NCI-H748 treated with DMSO at 0.1 percent for 48 hours (cell line): ENCODE measurements at regions not wholly inside any gene's neighbourhood (a gene's known extent, or its start where the extent isn't known, plus 50 kb on each side); places are given as distances from the start of the nearest gene placed in this dataset.

ENCODE experiments used
- DNase-seq: peaks from one replicate; lab custom pipeline; 2025; lab: John Stamatoyannopoulos, UW

GRCh38 chr3:6097556-6097955, 763.4 kb upstream of the GRM7 start:
- DNase-seq = no peak

- no peak for DNase-seq
Observed at GRCh38 chr3:6098516-6099157, 762.3 kb upstream of the GRM7 start.

DNA sequence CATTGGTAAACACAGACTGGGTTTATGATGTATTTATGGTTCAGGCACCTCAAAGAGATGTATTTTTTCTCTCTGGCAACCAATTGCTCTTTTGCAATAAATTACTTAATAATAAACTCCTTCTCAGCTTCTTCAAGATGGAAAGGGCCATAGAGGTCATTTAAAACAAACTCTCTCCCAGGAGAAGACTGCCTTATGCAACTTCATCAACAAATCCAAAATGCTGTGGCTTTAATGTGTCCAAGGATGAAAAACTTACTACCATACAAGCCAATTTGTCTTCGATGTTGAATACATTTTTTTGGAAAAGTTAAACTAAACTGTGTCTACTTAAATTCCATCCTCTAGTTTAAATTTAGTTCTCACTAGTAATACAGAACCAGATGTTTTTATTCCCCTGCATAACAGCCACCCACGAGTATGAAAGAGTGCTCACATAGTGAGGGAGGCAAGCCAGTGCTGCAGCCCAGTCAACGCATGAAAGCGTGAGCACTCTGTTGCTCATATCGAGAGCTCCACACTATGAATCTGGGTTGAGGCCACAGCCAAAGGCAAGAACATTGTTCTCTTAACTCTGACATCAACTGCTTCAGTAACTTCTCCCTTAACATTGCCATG, 761.3 kb upstream of the GRM7 start:
- no peak for DNase-seq

DNA sequence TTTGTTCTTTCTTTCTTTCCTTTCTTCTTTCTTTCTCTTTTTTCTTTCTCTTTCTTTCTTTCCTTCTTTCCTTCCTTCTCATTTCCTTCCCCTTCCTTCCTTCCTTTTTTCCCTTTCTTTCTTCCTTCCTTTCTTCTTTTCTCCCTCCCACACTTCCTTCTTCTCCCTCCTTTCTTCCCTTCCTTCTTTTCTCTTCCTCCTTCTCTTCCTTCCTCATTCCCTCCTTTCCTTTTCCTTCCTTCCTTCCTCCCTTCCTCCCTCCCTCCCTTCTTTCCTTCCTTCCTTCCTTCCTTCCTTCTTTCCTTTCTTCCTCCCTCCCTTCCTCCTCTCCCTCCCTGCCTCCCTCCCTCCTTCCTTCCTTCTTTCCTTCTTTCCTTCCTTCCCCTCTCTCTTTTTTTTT, 755.7 kb upstream of the GRM7 start:
- DNase-seq = no peak

GRCh38 chr3:6108957-6109356, 752.0 kb upstream of the GRM7 start:
- no peak for DNase-seq

DNA sequence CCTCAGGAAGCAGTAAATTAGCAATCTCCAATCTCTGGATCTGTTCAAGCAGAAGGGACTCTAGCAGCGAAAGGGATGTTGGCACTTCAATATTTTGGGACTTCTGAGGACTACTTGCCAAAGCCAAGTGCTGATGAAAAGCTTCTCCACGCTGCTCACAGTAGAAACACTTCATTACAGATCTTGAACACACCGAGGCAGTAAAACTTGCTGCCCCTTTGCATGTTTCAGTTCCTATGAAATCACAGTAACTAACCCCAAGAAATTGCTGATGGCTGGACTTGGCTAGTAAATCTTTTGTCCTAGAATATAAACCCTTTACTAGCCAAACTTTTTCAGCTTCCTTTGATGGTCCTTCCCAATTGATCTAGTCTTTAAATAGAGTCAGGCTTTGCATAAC, 750.5 kb upstream of the GRM7 start:
- no peak for DNase-seq

DNA sequence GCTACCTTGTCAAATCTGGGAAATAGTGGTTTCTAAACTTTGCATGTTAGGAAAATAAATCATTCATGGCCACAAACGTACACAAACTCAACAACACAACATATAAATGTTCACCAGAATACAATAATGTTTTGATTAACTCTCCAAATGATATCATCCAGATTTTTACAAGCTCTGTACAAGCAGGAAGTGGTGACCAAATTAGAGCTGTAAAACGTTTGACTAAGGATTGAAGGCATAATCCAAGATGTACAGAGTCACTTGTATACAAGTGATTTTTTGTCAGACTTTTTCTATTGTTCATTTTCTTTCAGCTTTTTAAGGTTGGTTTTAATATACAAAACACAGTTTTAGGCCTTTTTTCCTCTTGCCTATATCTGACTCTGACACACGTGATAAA, 748.4 kb upstream of the GRM7 start:
- no peak for DNase-seq

DNA sequence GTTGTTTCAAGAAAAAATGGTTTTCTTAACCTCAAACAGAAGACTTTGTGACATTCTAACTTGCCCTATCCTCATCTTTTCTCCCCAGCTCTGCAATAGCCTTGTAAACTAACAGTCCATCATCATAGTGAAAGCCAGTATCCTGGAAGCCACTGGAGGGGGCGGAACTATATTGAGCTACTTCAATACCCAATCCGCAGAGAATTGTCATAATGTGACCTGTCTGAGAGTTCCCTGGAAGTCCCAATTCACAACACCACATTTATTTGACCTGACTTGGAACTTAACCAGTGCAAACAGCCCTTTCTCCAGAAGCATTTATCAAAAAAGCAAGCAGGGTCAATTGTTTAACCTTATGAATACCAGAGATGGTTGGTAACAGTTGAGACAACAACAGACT, 747.6 kb upstream of the GRM7 start:
- DNase-seq = no peak

DNA sequence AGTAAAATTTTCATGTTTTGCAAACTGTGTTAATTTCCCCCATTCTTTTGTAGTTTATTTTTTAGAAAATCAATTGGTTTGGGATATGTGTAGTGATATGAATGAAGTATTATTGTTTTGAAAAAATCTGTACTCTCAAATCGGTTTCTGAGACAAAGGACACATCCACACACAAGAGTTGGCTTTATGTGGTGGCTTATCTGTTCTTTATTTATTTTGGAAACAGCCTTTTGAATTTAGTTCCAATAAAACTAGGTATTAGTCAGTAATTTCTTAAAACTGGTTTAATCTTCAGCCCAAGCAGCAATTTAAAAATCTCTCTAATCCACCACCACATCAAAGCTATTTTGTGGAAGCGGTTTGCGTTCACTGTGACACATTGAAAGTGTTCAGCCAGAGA, 741.5 kb upstream of the GRM7 start:
- no peak for DNase-seq

- no peak for DNase-seq
Observed at GRCh38 chr3:6120786-6121185, 740.1 kb upstream of the GRM7 start.

DNA sequence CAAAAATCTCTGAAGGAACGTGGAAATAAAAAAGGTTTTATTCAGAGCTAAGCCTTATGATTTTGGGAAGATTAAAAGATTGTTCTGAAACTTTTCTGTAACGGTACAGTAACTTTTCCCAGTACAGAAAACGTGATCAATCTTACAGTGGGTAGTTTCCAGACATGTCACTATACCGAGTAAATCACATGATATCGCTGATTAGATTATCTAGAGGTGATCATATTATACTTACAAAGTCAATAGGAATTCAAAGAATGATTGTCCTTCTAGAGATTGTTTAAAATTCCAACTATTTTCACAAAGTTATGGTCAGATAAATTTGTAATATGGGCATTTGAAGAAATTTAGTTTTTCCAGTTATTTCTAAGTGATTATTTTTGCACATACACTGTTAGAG, 736.0 kb upstream of the GRM7 start:
- DNase-seq = no peak

DNA sequence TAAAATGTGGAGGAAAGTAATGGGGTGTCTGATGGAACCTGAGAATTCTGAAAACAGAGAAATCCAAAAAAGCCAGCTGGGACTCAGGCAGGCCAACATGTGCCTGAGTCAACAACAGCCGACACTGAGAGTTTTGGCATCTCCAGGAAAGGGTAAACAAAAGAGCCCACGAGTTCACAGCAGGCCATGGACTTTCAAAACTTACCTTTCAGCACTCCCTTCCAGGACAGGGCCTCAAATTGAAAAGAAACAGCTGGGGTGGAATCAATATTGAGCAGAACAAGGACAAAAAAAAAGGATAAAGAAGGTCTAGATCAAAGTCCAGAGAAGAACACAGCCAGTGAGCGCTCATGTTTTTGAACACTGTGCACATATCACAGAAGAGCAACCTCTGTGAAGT, 735.4 kb upstream of the GRM7 start:
- no peak for DNase-seq

- DNase-seq = no peak
Observed at GRCh38 chr3:6132684-6133432, 728.1 kb upstream of the GRM7 start.

GRCh38 chr3:6142707-6143106, 718.2 kb upstream of the GRM7 start:
- no peak for DNase-seq

DNA sequence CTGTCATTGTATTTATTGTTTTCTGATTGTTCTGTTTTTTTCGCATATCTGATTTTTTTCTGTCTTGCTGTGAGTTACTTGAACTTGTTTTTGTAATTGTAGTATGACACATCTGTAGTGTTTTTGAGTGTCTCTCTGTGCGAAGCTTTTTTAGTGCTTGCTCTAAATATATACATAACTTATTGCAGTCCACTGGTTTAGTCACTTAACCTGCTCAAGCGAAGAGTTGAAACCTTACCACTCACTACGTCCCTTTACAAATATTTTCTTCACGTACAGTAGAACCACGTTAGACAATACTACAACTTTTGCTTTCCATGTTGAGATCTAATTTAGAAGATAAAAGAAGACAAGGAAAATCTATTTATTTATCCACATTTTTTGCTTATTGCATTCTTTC, 713.0 kb upstream of the GRM7 start:
- DNase-seq = no peak

GRCh38 chr3:6155650-6156338, 705.1 kb upstream of the GRM7 start:
- DNase-seq = no peak

GRCh38 chr3:6165951-6166350, 695.0 kb upstream of the GRM7 start:
- no peak for DNase-seq

GRCh38 chr3:6168256-6168655, 692.7 kb upstream of the GRM7 start:
- DNase-seq = no peak

GRCh38 chr3:6172871-6173642, 687.9 kb upstream of the GRM7 start:
- no peak for DNase-seq

DNA sequence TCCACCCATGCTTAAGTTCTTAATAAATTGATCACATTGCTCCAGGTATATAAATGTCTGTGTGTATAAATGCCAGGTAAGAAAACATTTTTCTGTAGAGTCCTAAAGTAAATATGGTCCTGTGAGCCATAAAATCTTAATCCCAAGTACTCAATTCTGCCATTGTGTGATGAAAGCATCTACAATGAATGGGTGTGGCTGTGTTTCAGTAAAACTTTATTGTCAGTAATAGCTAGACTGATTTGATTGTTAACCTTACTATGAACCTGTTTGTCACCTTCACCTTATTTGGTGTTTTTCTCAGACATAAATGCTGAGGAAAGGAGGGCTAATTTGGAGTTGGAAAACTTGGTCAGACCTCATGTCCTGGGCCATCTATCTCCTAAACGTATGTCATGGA, 683.5 kb upstream of the GRM7 start:
- no peak for DNase-seq

DNA sequence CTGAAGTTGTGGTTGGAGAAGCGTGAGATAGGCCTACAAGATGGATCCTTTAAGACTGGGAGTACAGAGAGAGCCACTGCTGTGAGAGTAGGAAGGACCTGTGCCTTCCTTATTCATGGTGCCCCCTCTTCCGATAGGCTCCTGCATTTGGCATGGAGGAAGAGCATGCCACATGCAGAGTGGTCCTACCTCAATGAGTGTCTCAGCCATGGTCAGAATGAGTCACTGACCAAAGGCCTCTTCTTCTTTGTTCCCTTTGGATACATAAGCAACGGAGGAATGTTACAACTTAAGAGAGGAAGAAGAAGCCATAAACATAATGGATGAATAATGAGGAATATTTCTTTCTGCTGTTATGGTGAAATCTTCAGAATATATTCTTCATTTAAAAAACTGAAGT, 681.2 kb upstream of the GRM7 start:
- DNase-seq = no peak

- no peak for DNase-seq
Observed at GRCh38 chr3:6180171-6180570, 680.7 kb upstream of the GRM7 start.
